ENCODE measurements at regions not wholly inside any gene's neighbourhood (a gene's known extent, or its start where the extent isn't known, plus 50 kb on each side); places are given as distances from the start of the nearest gene placed in this dataset.
"Not testable (repeated sequence)": the region's sequence is repeated elsewhere in the genome, so short reads cannot be mapped to it uniquely, and the experiment has no call there.

DNA sequence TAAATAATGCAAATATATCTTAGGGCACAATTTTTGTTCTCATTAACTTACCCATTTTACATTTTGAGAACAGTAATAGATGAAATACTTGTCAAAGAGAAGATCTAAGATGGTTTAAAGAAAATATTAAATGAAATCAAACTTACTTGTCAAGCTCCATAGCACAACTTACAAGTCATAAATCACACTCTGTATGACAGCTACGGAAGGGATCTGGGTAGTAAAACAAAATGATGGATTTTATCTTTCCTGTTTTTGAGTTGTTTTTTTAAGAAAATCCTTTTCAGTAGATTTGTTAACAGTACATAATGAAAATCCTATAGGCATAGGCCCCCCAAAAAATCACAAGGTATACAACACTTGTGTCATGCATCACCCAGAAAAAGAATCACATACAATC lies 84.4 kb upstream of the ANTXRL start:
- not testable (repeated sequence) for DNase-seq (ENCODE audit: low spot score)

DNA sequence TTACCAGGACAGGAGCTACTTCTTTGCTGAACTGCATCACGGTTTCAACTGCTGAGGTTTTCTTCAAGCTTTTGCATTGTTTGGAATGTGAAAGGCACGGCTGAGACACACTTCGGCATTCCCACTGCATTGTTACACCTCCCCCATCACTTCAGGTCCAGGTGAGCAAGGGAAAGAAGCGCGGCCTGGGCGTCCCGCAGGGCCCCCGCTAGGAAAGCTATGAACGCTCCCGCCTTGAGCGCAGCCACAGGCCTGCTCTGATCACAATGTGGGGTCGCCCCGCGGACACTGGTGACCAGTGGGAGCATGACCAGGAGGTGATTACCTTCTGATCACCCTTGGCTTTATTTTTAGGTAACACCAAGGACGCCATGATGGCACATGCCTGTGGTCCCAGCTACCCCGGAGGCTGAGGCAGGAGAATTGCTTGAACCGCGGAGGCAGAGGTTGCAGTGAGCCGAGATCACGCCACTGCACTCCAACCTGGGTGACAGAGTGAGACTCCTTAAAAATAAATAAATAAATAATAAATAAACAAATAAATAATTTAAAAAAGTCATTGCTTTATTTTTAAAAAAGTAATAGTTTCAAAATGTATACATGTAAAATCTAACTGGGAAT lies 82.2 kb upstream of the ANTXRL start:
- not testable (repeated sequence) for DNase-seq (ENCODE audit: low spot score)

DNA sequence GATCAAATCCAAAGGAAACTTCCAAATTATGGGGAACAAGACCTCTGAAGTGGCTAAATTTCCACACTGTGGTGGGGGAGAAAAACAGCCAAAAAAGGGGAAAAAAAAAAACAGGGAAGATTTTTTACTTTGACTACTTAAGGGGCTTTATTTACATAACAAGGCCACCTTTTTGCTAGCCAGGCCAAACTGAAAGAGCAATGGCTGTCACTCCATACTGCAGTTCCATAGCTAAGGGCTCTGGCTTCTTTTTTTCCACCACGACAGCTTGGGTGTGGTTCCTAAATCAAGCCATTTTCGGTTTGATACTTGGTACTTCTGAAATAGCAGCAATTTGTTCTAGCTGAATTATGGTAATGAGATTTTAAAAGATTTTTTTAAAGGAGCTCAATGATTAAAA lies 76.4 kb upstream of the ANTXRL start:
- DNase-seq (ENCODE audit: low spot score): not testable (repeated sequence)

DNA sequence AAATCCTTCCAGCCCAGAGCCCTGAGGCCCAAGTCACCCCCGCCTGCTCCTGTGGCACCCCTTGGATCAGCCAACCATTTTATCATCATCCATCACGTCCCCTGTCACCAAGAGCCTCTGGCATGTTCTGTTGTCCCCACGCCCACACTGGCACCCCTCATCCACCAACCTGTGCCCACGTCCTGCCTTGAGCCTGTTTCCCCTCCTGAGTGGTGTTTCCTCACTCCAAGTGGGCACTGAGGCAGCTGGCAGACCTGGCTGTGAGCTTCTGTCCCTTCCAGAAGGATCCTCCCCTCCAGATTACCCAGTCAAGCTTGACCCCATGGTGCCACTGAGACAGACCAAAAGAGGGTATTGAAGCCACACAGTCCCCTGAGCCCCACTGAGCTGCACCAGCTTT lies 71.4 kb upstream of the ANTXRL start:
- no peak for DNase-seq (ENCODE audit: low spot score)

DNA sequence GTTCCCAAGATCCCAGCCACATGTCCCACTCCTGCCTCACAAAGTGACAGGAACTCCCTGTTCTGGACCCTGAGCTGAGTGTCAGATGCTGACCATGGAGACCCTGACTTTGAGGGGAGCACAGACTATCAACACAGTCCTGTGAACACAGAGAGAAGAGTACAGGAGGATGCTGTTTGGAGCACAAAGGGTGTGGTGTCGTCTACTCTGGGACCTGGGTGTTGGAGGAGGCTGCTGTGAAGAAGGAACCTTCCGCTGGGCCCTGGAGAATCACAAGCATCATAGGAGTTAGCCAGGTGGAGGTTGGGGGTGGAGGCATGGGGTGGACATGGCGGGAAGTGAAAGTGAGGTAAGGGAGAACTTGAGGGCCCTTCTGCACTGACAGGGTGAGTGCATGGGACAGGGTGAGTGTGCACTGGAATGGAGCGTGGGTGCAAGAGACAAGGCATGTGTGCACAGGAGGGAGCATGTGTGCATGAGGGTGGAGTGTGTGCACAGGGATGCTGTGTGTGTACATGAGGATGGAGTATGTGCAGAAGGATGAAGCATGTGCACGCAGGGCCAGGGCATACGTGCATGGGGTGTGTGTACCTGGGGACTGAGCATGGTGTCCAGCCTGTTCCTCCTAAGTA lies 70.7 kb upstream of the ANTXRL start:
- no peak for DNase-seq (ENCODE audit: low spot score)

DNA sequence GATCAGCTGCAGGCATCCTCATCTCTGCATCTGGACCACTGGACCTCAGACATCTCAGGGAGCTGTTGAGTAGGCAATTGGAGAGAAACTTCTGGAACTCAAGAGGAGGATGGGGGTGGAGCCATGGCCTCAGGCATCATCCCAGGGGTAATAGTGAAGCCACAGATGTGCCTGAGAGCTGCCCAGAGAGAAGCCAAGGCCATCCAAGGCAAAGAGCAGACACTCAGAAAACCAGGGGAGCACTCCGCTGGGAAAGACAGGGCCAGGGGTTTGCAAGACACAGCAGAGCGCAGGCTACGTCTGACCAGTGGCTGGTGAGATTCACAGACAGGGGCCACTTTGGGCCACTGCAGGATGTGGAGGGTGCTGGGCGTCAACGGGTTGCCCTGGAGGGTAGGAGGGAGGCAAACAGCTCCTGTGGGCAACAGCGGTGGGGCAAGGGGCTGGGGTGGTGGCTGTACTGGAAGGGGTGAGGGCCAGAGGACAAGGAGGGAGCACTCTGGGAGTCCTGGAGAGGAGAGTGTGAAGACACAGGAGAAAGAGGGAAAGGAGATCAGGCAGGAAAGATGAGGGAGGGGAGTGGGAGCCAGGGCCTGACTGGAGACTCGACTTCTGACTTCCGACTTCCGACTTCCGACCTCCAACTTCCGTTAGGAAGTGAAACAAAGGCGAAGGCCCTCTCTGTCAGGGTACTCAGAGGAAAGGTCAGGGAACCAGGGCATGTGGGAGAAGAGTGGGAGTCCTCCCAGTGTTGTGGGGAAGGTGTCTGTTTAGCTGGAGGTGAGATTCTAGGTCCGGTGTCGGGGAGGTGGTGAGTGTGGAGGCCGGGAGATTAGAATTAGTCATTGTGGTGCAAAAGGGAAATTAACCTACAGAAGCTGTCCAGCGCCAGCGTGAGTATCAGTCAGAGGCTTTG lies 69.7 kb upstream of the ANTXRL start:
- DNase-seq (ENCODE audit: low spot score): no peak

DNA sequence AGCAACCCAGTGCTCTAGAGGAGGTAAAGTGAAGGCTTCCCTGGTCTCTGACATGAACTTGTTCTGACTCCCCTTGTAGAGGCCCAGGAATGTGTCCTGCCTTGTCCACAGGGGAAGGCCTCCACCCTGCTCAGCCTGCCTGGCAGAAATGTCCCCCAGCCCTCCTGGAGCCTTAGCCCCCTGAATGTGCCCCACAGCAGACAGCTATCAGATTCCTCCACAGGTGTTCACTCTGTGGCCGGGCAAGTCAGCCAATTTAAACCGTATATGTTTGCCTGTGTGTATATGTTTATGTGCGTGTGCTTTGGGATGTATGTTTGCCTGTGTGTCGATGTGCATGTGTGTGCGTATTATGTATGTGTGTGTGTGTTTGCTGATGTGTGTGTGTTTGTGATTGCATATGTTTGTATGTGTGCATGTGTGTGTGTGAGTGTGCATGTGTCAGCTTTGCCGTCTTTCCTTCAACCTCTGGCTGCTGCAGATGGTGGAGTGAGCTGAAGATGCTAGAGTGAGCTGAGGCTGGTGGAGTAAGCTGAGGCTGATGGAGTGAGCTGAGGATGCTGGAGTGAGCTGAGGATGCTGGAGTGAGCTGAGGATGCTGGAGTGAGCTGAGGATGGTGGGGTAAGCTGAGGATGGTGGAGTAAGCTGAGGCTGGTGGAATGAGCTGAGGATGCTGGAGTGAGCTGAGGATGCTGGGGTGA lies 68.9 kb upstream of the ANTXRL start:
- DNase-seq (ENCODE audit: low spot score): no peak

DNA sequence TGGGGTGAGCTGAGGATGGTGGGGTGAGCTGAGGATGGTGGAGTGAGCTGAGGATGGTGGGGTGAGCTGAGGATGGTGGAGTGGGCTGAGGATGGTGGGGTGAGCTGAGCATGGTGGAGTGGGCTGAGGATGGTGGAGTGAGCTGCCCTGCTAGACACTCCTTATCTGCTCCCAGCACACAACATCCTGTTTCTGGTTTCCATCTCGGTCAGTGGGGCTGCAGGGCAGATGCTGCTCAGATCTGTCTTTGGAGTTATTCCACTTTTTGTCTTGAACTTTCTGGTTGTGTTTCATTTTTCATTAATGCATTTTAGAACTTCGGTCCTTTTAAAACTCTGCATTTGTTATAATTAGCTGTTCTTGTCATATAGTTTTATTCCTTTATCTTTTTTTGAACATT lies 67.9 kb upstream of the ANTXRL start:
- DNase-seq (ENCODE audit: low spot score): no peak

DNA sequence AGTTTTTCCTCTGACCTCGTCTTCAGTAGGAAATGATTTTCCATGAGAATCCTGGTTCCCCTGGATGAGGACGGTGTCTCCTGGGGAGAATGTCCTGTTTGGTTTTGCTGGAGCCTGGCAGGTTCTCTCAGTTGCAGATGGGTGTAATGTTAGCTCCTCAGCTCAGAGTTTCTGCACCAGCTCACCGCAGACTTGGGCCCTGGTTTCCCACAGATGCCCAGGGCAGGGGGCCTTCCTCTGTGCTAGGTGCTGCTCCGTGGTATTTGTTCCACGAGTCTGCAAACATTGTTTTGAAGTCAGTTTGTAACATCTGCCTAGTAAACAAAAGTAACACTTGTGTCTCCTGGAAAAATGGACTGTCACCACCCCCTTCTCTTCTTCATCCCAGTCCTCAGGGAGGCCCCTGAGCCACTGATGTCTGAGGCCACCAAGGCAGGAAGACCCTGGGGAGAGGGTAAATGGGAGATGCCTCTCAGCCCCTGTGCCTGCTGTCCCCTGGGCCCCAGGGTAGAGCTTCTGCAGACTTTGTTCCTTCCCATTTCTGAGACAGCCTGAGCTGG lies 67.3 kb upstream of the ANTXRL start:
- not testable (repeated sequence) for DNase-seq (ENCODE audit: low spot score)

DNA sequence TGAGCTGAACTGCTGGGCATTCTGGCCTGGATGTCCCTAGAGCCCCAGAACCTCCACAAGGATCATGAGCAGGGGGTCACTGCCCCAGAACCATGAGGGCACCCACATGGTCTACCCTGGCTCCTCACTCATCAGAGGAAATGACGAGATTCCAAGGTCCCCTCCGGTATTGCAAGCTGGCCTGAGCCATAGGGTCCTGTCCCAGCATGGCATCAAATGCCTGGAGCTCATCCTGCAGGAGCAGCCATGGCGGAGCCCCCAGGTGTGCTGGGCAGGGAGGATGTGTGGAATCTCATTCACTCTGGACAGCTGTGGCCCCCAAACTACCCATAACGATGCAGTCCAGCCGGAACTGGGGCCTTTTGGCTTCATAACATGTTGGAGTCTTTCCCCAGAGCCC lies 66.6 kb upstream of the ANTXRL start:
- no peak for DNase-seq (ENCODE audit: low spot score)

DNA sequence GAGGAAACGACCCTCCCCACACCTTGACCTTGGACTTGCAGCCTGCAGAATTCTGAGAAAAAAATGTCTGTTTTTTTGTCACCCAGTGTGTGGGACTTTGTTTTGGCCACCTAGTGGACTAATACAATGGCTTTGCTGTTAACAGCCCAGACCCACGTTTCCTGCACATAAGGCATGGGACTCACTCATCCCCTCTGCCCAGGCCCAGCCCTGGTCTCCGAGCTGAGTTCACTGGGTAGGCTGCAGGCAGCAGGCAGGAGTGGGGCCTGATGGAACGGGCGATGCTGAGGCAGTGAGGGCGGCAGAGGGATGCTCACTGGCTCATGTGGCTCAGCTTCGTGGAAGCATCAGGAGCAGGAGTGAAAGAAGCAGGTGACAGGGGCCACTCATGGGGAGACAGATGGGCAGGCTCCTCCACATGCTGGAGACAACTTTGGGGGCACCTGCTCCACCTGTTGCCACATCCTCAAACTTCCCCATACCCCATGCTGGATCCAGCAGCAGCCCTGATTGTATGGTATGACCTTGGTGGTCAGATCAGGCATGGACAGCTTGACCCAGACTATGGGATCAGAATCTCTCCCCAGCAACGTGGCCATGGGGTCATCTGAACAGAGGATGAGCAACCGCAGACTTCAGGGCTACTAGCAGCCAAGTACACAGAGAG lies 65.8 kb upstream of the ANTXRL start:
- no peak for DNase-seq (ENCODE audit: low spot score)

DNA sequence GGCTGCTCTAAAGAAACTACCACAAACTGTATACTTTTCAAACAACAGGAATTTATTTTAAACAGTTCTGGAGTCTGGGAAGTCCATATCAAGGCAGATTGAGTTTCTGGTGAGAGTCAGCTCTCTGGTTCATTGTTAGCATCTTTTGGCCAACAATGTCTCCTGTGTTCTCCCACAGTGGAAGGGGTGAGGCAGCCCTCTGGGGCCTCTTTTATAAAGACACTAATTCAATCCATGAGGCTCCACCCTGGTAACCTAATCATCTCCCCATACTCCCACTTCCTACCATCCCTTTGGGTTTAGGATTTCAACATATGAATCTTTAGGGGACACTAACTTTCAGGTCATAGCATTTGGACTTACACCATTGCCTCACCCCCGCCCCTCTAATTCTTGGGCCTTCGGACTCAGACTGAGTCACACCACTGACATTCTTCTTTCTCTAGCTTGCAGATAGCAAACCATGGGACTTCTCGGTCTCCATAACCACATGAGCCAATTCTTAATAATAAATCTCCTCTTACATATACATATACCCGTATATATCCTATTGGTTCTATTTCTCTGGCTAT lies 64.3 kb upstream of the ANTXRL start:
- DNase-seq (ENCODE audit: low spot score): no peak

DNA sequence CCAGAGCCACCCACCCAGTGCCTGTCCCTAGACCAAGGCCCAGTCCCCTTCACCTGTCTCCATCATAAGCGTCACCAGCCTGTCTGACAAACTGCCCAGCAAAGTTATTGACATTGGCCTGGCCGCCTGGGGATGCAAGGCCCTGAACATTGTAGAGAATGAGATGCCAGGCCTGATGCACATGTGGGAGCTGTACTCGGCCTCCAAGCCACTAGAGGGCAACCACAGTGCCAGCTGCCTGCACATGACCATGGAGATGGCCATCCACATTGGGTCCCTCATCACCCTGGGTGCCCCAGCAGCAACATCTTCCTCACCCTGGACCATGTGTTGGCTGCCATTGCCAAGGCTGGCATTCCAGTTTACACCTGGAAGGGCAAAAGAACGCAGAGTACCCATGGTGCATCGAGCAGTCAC lies 63.7 kb upstream of the ANTXRL start:
- no peak for DNase-seq (ENCODE audit: low spot score)

DNA sequence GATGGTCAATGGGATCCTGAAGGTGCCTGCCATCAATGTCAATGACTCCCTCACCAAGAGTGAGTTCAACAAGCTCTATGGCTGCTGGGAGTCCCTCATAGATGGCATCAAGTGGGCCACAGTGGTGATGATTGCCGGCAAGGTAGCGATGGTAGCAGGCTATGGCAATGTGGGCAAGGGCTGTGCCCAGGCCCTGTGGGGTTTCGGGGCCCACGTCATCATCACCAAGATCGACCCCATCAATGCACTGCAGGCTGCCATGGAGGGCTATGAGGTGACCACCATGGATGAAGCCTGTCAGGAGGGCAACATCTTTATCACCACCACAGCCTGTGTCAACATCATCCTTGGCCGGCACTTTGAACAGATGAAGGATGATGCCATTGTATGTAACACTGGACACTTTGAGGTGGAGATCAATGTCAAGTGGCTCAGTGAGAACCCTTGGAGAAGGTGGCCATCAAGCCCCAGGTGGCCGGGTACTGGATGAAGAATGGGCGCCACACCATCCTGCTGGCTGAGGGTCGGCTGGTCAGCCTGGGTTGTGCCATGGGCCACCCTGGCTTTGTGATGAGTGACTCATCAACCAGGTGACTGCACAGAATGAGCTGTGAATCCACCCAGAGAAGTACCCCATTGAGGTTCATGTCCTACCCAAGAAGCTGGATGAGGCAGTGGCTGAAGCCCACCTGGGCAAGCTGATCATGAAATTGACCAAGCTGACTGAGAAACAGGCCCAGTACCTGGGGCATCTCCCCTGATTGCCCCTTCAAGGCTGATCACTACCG lies 63.0 kb upstream of the ANTXRL start:
- DNase-seq (ENCODE audit: low spot score): no peak

DNA sequence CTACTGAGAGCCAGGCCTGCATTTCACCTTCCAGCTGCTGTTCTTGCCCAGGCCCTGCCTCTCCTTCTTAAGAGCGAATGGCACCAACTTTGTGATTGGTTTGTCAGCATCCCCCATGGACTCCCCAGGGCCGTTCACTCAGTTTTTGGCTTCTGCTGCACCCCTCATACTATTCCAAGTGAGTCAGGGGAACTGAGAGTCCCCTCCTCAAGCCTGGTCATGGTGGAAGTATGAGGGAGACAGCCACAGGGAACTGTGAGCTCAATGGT lies 62.4 kb upstream of the ANTXRL start:
- DNase-seq (ENCODE audit: low spot score): no peak

DNA sequence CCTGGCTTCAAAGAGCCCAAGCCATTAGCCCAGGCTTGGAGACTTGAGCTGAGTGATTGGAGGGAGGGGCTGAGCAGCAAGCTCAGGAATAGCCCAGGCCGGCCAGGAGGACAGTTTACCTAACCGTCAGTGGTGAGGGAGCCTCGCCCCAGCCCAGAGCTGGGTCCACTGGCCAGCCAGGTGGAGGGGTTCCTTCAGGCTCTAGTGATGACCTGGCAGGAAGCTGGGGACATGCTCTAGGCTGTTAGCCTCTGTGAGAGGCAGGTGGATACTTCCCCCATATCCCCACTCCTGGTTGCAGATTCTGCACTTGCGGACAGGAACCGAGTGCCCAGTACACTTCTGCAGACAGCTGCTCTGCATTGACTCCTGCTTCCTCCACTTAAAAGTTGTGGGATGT lies 61.2 kb upstream of the ANTXRL start:
- DNase-seq (ENCODE audit: low spot score): no peak

DNA sequence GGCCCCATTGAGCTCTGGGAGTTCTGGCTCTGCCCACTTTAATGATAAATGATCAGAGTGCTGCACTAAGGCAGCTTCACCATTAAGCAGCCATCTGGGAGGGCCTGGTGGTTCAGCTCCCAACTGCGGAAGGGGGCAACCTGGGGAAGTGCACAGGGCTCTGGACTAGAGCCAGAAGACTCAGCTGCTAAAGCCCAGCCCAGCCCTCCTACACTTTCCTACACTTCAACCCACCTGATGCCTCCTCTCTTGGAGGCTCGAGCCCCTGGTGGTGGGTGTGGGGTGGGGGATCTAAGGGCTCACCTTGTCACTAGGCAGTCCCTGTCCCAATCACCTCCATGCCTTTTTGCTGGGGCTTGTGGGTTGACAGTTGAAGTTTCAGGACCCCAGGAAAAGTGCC lies 60.6 kb upstream of the ANTXRL start:
- no peak for DNase-seq (ENCODE audit: low spot score)

DNA sequence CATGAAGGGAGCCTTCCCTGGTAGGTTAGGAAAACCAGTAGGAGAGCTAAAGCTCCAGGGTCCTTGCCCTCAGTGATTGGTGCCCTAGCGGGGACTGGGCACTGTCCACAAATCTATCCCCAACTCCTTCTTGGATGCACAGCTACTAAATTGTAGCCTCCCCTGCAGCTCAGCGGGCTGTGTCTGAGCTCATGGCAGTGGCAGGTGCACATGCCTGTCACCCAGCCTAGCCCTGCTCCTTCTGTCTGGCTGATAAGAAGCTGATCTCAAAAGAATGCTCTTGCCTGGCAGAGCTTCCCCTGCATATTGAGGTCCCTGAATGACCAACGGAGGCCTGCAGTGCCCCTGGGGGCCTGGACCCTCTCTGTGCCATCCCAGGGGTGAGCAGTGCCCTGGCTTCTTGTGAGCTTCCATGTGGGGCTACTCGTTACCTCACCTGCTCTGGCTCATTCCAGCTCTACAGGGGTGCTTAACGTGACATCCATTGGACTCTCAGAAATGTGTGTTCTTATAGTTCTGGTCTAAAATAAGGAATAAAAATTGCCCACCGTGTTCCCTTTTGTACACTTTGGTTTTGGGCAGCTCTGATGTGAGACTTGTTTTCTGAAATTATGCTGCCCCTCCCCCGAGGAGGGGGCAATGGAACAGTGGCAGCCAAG lies 59.8 kb upstream of the ANTXRL start:
- no peak for DNase-seq (ENCODE audit: low spot score)

DNA sequence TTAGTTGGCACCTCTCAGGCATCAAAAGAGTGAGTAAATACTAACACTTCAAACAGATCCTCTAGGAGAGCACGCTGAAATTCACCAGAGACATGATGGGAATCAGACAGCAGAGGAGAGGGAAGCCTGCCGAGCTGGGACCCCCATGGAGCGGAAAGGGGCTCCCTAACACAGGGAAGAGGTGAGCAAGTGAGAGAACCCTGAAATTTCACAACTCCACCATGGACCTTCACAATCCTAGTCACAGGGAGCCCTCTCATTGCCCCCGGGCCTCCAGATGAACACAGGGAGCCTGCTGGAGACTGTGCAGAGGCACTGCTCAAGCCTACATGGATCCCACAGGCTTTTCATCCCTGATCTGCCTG lies 59.2 kb upstream of the ANTXRL start:
- DNase-seq (ENCODE audit: low spot score): no peak

DNA sequence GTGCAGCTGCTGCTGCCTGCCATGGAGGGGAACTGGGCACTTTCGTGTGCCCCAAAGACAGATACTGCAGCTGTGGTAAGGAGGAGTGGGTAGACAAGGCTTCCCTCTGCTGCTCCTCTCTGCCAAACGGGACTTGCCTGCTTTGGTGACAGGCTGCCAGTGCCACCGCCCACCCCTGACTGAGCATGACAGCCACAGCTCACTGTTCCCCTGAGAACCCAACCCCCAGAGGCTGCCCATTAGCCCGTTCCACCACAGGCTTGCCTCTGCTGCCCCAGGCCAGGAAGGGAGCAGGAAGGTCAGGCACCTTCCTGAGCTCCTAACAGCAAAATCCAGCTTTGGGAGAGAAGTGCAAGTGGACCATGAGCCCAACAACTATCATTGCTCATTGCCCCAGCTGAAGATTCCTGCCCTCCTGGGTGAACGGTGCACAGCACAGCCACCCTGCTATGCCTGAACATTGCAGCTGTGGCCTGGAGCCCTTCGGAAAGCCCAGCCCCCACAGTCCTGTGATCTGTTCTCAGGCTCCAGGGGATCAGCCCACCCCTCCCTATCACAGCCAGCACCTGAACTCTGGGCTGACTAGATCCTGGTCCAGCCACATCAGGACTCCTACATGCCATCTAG lies 58.7 kb upstream of the ANTXRL start:
- no peak for DNase-seq (ENCODE audit: low spot score)

Data from A172 (cell line).